ENCODE measurements at regions not wholly inside any gene's neighbourhood (a gene's known extent, or its start where the extent isn't known, plus 50 kb on each side); places are given as distances from the start of the nearest gene placed in this dataset.

- H3K27me3 ChIP-seq: no peaks in the 10 kb centered on the region
- no peak overlapping the region for H3K27ac ChIP-seq
- no peak overlapping the region for H3K4me3 ChIP-seq
- H3K36me3 ChIP-seq: no peaks in the 10 kb centered on the region
- H3K9me3 ChIP-seq: no peaks in the 10 kb centered on the region
- intact Hi-C loops (cut with DNase I; ENCODE audit: low total_unique reads): no loop called here
- no peaks in the 10 kb centered on the region for H3K4me1 ChIP-seq
- TF ChIP-seq POLR2A (IDR thresholded peaks at IDR 0.05) (no peak), CTCF (IDR thresholded peaks at IDR 0.05) (no peak)
- DNase-seq: no peak
These were observed 430.9 kb upstream of the ZNF608 start for GRCh38 chr5:125177340-125177739.

GRCh38 chr5:125179612-125180011 lies 433.2 kb upstream of the ZNF608 start:
- no peak for DNase-seq
- H3K27ac ChIP-seq: no peak overlapping the region
- no peak overlapping the region for H3K4me3 ChIP-seq
- H3K27me3 ChIP-seq: no peaks in the 10 kb centered on the region
- no peaks in the 10 kb centered on the region for H3K9me3 ChIP-seq
- H3K36me3 ChIP-seq: no peaks in the 10 kb centered on the region
- TF ChIP-seq CTCF (IDR thresholded peaks at IDR 0.05) (no peak), POLR2A (IDR thresholded peaks at IDR 0.05) (no peak)
- no peaks in the 10 kb centered on the region for H3K4me1 ChIP-seq
- intact Hi-C loops (cut with DNase I; ENCODE audit: low total_unique reads): no loop called here

- Histone ChIP-seq H3K4me1 (no peaks in the 10 kb centered on the region), H3K4me3 (no peak overlapping the region), H3K27ac (no peak overlapping the region), H3K9me3 (no peaks in the 10 kb centered on the region), H3K36me3 (no peaks in the 10 kb centered on the region), H3K27me3 (no peaks in the 10 kb centered on the region)
- intact Hi-C loops (cut with DNase I; ENCODE audit: low total_unique reads): no loop called here
- TF ChIP-seq POLR2A (IDR thresholded peaks at IDR 0.05) (no peak), CTCF (IDR thresholded peaks at IDR 0.05) (no peak)
- no peak for DNase-seq
These were observed 433.9 kb upstream of the ZNF608 start for GRCh38 chr5:125180231-125180829.

- intact Hi-C loops (cut with DNase I; ENCODE audit: low total_unique reads): no loop called here
- Histone ChIP-seq H3K27me3 (no peaks in the 10 kb centered on the region), H3K4me3 (no peak overlapping the region), H3K4me1 (no peaks in the 10 kb centered on the region), H3K36me3 (no peaks in the 10 kb centered on the region), H3K9me3 (no peaks in the 10 kb centered on the region), H3K27ac (no peak overlapping the region)
- no peak for DNase-seq
- no peak for TF ChIP-seq CTCF (IDR thresholded peaks at IDR 0.05)
- no peak for TF ChIP-seq POLR2A (IDR thresholded peaks at IDR 0.05)
These were observed 434.7 kb upstream of the ZNF608 start for GRCh38 chr5:125181159-125181558.

GRCh38 chr5:125181955-125182354 lies 435.5 kb upstream of the ZNF608 start:
- intact Hi-C loops (cut with DNase I; ENCODE audit: low total_unique reads): no loop called here
- Histone ChIP-seq H3K9me3 (no peaks in the 10 kb centered on the region), H3K27me3 (no peaks in the 10 kb centered on the region), H3K36me3 (no peaks in the 10 kb centered on the region), H3K4me3 (no peak overlapping the region), H3K27ac (no peak overlapping the region), H3K4me1 (no peaks in the 10 kb centered on the region)
- TF ChIP-seq CTCF (IDR thresholded peaks at IDR 0.05) (no peak), POLR2A (IDR thresholded peaks at IDR 0.05) (no peak)
- DNase-seq: no peak
